OCI-LY3 (cell line): ENCODE measurements at regions not wholly inside any gene's neighbourhood (a gene's known extent, or its start where the extent isn't known, plus 50 kb on each side); places are given as distances from the start of the nearest gene placed in this dataset.

Source experiments
- CTCF ChIP-seq: fragments of 200-600, 300-600 bp; sonication (generic); IDR thresholded peaks from 2 replicates; pipeline ENCODE4 v1.5.1; 2014; ENCODE audit warnings: antibody characterized with exemption, low read length, low read depth
- EZH2phosphoT487 ChIP-seq: fragments of 200-600 bp; shearing (Covaris generic); IDR thresholded peaks from 2 replicates; pipeline ENCODE4 v1.6.1; 2018; ENCODE audit warnings: antibody characterized with exemption, mixed run types, low read depth

- no peak for TF ChIP-seq CTCF
- no peak for TF ChIP-seq EZH2phosphoT487
These were observed 81.5 kb downstream of the ZNF281 start for GRCh38 chr1:200328379-200328778.
